GM12891 (cell line): ENCODE measurements at regions not wholly inside any gene's neighbourhood (a gene's known extent, or its start where the extent isn't known, plus 50 kb on each side); places are given as distances from the start of the nearest gene placed in this dataset.
A peak's percentile ranks its signal among the peaks of the same experiment; 100 is the strongest.

Experiments
- DNase-seq: peaks from one replicate; pipeline ENCODE4 v3.0.0; 2011; ENCODE audit warnings: low spot score; ENCODE audit not compliant: insufficient read length
- FAIRE-seq: peaks from 2 replicates; lab custom pipeline; 2011; peaks lifted over from hg19 to GRCh38; lab: Jason Lieb, UNC
- PAX5 ChIP-seq: IDR thresholded peaks from 2 replicates; pipeline ENCODE4 v1.6.1; 2011; ENCODE audit warnings: low read length, moderate library complexity, mild to moderate bottlenecking; ENCODE audit not compliant: insufficient read depth, severe bottlenecking
- POLR2A ChIP-seq: IDR thresholded peaks from 2 replicates; pipeline ENCODE4 v1.6.1; 2011; ENCODE audit warnings: low read depth, low read length, control low read depth
- POLR2AphosphoS5 ChIP-seq: IDR thresholded peaks from 2 replicates; pipeline ENCODE4 v1.6.1; 2011; ENCODE audit warnings: low read depth, low read length, control low read depth
- POU2F2 ChIP-seq: IDR thresholded peaks from 2 replicates; pipeline ENCODE4 v1.6.1; 2011; ENCODE audit warnings: low read depth, mild to moderate bottlenecking, control low read depth, low read length, moderate library complexity
- SPI1 ChIP-seq: IDR thresholded peaks from 2 replicates; pipeline ENCODE4 v1.6.1; 2011; ENCODE audit warnings: low read depth, low read length, control low read depth
- TAF1 ChIP-seq: IDR thresholded peaks from 2 replicates; pipeline ENCODE4 v1.6.1; 2011; ENCODE audit warnings: low read depth, low read length, control low read depth

GRCh38 chr12:27907766-27908165 is 64.8 kb downstream of the PTHLH start:
- FAIRE-seq (no peak), DNase-seq (no peak)
- TF ChIP-seq SPI1 (no peak), POLR2AphosphoS5 (no peak), POU2F2 (no peak), POLR2A (no peak), TAF1 (no peak), PAX5 (no peak)

- DNase-seq = no peak
- TF ChIP-seq TAF1 (no peak), POLR2A (no peak), PAX5 (no peak), POU2F2 (no peak), POLR2AphosphoS5 (no peak), SPI1 (no peak)
- FAIRE-seq = no peak
Measured at GRCh38 chr12:27906658-27907473, 65.7 kb downstream of the PTHLH start.

GRCh38 chr12:27906127-27906500 is 66.4 kb downstream of the PTHLH start:
- DNase-seq (no peak), FAIRE-seq (no peak)
- TF ChIP-seq POU2F2 = no peak
- TF ChIP-seq SPI1 = no peak
- no peak for TF ChIP-seq POLR2AphosphoS5
- no peak for TF ChIP-seq POLR2A
- TF ChIP-seq PAX5 = no peak
- no peak for TF ChIP-seq TAF1

- DNase-seq (no peak), FAIRE-seq (no peak)
- no peak for TF ChIP-seq POLR2A
- no peak for TF ChIP-seq PAX5
- TF ChIP-seq POU2F2 = no peak
- no peak for TF ChIP-seq TAF1
- no peak for TF ChIP-seq SPI1
- TF ChIP-seq POLR2AphosphoS5 = no peak
Measured at GRCh38 chr12:27905285-27906126, 67.0 kb downstream of the PTHLH start.

GRCh38 chr12:27902651-27903050 is 69.9 kb downstream of the PTHLH start:
- TF ChIP-seq SPI1 (no peak), POLR2AphosphoS5 (no peak), POLR2A (no peak), PAX5 (no peak), POU2F2 (no peak), TAF1 (no peak)
- FAIRE-seq (no peak), DNase-seq (no peak)

GRCh38 chr12:27901959-27902358 is 70.6 kb downstream of the PTHLH start:
- TF ChIP-seq POLR2AphosphoS5 = no peak
- no peak for TF ChIP-seq SPI1
- TF ChIP-seq POLR2A = no peak
- TF ChIP-seq PAX5 = no peak
- no peak for TF ChIP-seq TAF1
- no peak for TF ChIP-seq POU2F2

GRCh38 chr12:27900920-27901879 is 71.3 kb downstream of the PTHLH start:
- DNase-seq (no peak), FAIRE-seq (no peak)
- TF ChIP-seq SPI1 = peak; percentile 22; the same call in 1 of the 2 replicates
- TF ChIP-seq POLR2A = no peak

More at GRCh38 chr12:27901959-27902358, 70.6 kb downstream of the PTHLH start:
- FAIRE-seq = no peak
- no peak for DNase-seq

- TF ChIP-seq POLR2AphosphoS5 (no peak), TAF1 (no peak), POU2F2 (no peak), SPI1 (no peak), PAX5 (no peak), POLR2A (no peak)
- DNase-seq = no peak
- no peak for FAIRE-seq
Measured at GRCh38 chr12:27899151-27899661, 73.3 kb downstream of the PTHLH start.
